KMS-11 (cell line): ENCODE measurements at regions not wholly inside any gene's neighbourhood (a gene's known extent, or its start where the extent isn't known, plus 50 kb on each side); places are given as distances from the start of the nearest gene placed in this dataset.

Experiments
- H2AFZ ChIP-seq: fragments of 200-600 bp; sonication (generic); 2 replicates; pipeline ENCODE4 v1.6.1; 2016; ENCODE audit warnings: antibody characterized with exemption, mixed run types, low read depth
- H3K27ac ChIP-seq: fragments of 200-600 bp; sonication (generic); 2 replicates; pipeline ENCODE4 v1.6.1; 2016; ENCODE audit warnings: mild to moderate bottlenecking, mixed run types
- H3K27me3 ChIP-seq: fragments of 200-600 bp; sonication (generic); 2 replicates; pipeline ENCODE4 v1.6.1; 2017; ENCODE audit warnings: mild to moderate bottlenecking, low read depth, mixed run types, moderate library complexity; ENCODE audit not compliant: insufficient read depth
- H3K36me3 ChIP-seq: fragments of 200-600 bp; sonication (generic); 2 replicates; pipeline ENCODE4 v1.6.1; 2017; ENCODE audit warnings: mild to moderate bottlenecking, mixed run types; ENCODE audit not compliant: insufficient read depth
- H3K4me1 ChIP-seq: fragments of 200-600 bp; sonication (generic); 2 replicates; pipeline ENCODE4 v1.6.1; 2016; ENCODE audit warnings: mild to moderate bottlenecking, low read depth, mixed run types; ENCODE audit not compliant: poor library complexity, severe bottlenecking
- H3K4me2 ChIP-seq: fragments of 200-600 bp; sonication (generic); 2 replicates; pipeline ENCODE4 v1.7.0; 2016; ENCODE audit warnings: mild to moderate bottlenecking, mixed run types
- H3K4me3 ChIP-seq: fragments of 200-600 bp; sonication (generic); IDR thresholded peaks from 2 replicates; pipeline ENCODE4 v1.6.1; 2017; ENCODE audit warnings: low read depth, low read length, mixed read lengths; ENCODE audit not compliant: insufficient read depth
- H3K79me2 ChIP-seq: fragments of 200-600 bp; sonication (generic); 2 replicates; pipeline ENCODE4 v1.6.1; 2016; ENCODE audit warnings: low read depth, mixed run types; ENCODE audit not compliant: insufficient read depth
- H3K9ac ChIP-seq: fragments of 200-600 bp; sonication (generic); 2 replicates; pipeline ENCODE4 v1.6.1; 2016; ENCODE audit warnings: mild to moderate bottlenecking, mixed run types
- H4K20me1 ChIP-seq: fragments of 200-600 bp; sonication (generic); 2 replicates; pipeline ENCODE4 v1.6.1; 2016; ENCODE audit warnings: mild to moderate bottlenecking, mixed run types; ENCODE audit not compliant: insufficient read depth
- CTCF ChIP-seq: fragments of 200-600 bp; sonication (generic); conservative IDR thresholded peaks from 2 replicates; pipeline ENCODE4 v1.6.1; 2017; ENCODE audit warnings: low read depth, mild to moderate bottlenecking, antibody characterized with exemption, low read length, moderate library complexity, mixed read lengths

- Histone ChIP-seq H3K4me2 (no peak overlapping the region), H4K20me1 (no peaks in the 10 kb centered on the region), H2AFZ (no peak overlapping the region), H3K4me3 (no peak overlapping the region), H3K27me3 (no peaks in the 10 kb centered on the region), H3K9ac (no peak overlapping the region), H3K27ac (no peak overlapping the region), H3K4me1 (no peaks in the 10 kb centered on the region), H3K36me3 (no peaks in the 10 kb centered on the region), H3K79me2 (no peaks in the 10 kb centered on the region)
- no peak for TF ChIP-seq CTCF
These were observed 127.1 kb upstream of the ITGA1 start for GRCh38 chr5:52660621-52661020.

GRCh38 chr5:52661903-52662595 is 125.7 kb upstream of the ITGA1 start:
- Histone ChIP-seq H2AFZ (no peak overlapping the region), H3K79me2 (no peaks in the 10 kb centered on the region), H3K27me3 (no peaks in the 10 kb centered on the region), H3K27ac (no peak overlapping the region), H3K36me3 (no peaks in the 10 kb centered on the region), H3K4me3 (no peak overlapping the region), H3K4me1 (no peaks in the 10 kb centered on the region), H4K20me1 (no peaks in the 10 kb centered on the region), H3K9ac (no peak overlapping the region), H3K4me2 (no peak overlapping the region)
- TF ChIP-seq CTCF, result no peak

- Histone ChIP-seq H3K27ac (no peak overlapping the region), H3K79me2 (no peaks in the 10 kb centered on the region), H3K9ac (no peak overlapping the region), H3K4me3 (no peak overlapping the region), H3K27me3 (no peaks in the 10 kb centered on the region), H3K36me3 (no peaks in the 10 kb centered on the region), H2AFZ (no peak overlapping the region), H3K4me1 (no peaks in the 10 kb centered on the region), H4K20me1 (no peaks in the 10 kb centered on the region), H3K4me2 (no peak overlapping the region)
- no peak for TF ChIP-seq CTCF
These were observed 122.2 kb upstream of the ITGA1 start for GRCh38 chr5:52665559-52665958.

GRCh38 chr5:52668139-52668538 is 119.6 kb upstream of the ITGA1 start:
- Histone ChIP-seq H3K4me1 (no peaks in the 10 kb centered on the region), H3K27me3 (no peaks in the 10 kb centered on the region), H4K20me1 (no peaks in the 10 kb centered on the region), H3K4me3 (no peak overlapping the region), H3K79me2 (no peaks in the 10 kb centered on the region), H2AFZ (no peak overlapping the region), H3K9ac (no peak overlapping the region), H3K4me2 (no peak overlapping the region), H3K36me3 (no peaks in the 10 kb centered on the region), H3K27ac (no peak overlapping the region)
- TF ChIP-seq CTCF, result no peak
